OCI-LY3 (cell line): ENCODE measurements at regions not wholly inside any gene's neighbourhood (a gene's known extent, or its start where the extent isn't known, plus 50 kb on each side); places are given as distances from the start of the nearest gene placed in this dataset.

Experiments
- EZH2phosphoT487 ChIP-seq: fragments of 200-600 bp; shearing (Covaris generic); IDR thresholded peaks from 2 replicates; pipeline ENCODE4 v1.6.1; 2018; ENCODE audit warnings: antibody characterized with exemption, mixed run types, low read depth
- TF ChIP-seq, protein P1 (sequence below): fragments of 200-600, 300-600 bp; sonication (generic); IDR thresholded peaks from 2 replicates; pipeline ENCODE4 v1.5.1; 2014; ENCODE audit warnings: antibody characterized with exemption, low read length, low read depth

DNA sequence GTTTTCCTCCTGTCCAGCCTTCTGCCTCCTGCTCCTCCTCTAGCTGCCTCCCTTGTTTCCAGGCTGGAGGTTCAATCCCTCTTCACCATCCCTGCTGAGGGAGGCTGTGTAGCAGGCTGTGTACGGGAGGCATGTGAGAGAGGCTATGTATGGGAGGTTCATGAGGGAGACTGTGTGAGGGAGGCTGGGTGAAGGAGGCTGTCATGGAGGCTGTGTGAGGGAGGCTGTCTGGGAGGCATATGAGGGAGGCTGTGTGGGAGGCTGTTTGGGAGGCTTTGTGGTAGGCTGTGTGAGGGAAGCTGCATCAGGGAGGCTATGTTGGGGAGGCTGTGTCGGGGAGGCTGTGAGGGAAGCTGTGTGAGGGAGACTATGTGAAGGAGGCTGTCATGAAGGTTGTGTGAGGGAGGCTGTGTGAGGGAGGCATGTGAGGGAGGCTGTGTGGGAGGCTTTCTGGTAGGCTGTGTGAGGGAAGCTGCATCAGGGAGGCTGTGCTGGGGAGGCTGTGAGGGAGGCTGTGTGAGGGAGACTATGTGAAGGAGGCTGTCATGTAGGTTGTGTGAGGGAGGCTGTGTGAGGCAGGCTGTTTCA is 123.7 kb upstream of the RNF32 start:
- TF ChIP-seq, protein P1, sequence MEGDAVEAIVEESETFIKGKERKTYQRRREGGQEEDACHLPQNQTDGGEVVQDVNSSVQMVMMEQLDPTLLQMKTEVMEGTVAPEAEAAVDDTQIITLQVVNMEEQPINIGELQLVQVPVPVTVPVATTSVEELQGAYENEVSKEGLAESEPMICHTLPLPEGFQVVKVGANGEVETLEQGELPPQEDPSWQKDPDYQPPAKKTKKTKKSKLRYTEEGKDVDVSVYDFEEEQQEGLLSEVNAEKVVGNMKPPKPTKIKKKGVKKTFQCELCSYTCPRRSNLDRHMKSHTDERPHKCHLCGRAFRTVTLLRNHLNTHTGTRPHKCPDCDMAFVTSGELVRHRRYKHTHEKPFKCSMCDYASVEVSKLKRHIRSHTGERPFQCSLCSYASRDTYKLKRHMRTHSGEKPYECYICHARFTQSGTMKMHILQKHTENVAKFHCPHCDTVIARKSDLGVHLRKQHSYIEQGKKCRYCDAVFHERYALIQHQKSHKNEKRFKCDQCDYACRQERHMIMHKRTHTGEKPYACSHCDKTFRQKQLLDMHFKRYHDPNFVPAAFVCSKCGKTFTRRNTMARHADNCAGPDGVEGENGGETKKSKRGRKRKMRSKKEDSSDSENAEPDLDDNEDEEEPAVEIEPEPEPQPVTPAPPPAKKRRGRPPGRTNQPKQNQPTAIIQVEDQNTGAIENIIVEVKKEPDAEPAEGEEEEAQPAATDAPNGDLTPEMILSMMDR: no peak
- TF ChIP-seq EZH2phosphoT487: no peak
